ENCODE measurements at regions not wholly inside any gene's neighbourhood (a gene's known extent, or its start where the extent isn't known, plus 50 kb on each side); places are given as distances from the start of the nearest gene placed in this dataset.
A peak's percentile ranks its signal among the peaks of the same experiment; 100 is the strongest.

- Histone ChIP-seq H3K27ac (no peak overlapping the region), H3K9me3 (no peaks in the 10 kb centered on the region), H3K4me3 (no peak overlapping the region), H3K4me1 (peaks cover 0 to 3% (median 0%) of the 10 kb centered on the region in 3 donors), H3K36me3 (no peaks in the 10 kb centered on the region), H3K27me3 (no peaks in the 10 kb centered on the region)
- FAIRE-seq (no peak), DNase-seq (peak in 1 of 6 donors; percentile 9), ATAC-seq (peak in 3 of 4 donors; percentile 34 to 78 (median 74))
- intact Hi-C loops (cut with DNase I): no loop called here
- 32 to 55% methylated on average over 6 of the region's 6 CpGs for WGBS, 2 donors
- no peak for TF ChIP-seq CTCF (IDR thresholded peaks at IDR 0.05)
Observed at GRCh38 chr4:156677131-156677531, 294.5 kb downstream of the PDGFC start.

DNA sequence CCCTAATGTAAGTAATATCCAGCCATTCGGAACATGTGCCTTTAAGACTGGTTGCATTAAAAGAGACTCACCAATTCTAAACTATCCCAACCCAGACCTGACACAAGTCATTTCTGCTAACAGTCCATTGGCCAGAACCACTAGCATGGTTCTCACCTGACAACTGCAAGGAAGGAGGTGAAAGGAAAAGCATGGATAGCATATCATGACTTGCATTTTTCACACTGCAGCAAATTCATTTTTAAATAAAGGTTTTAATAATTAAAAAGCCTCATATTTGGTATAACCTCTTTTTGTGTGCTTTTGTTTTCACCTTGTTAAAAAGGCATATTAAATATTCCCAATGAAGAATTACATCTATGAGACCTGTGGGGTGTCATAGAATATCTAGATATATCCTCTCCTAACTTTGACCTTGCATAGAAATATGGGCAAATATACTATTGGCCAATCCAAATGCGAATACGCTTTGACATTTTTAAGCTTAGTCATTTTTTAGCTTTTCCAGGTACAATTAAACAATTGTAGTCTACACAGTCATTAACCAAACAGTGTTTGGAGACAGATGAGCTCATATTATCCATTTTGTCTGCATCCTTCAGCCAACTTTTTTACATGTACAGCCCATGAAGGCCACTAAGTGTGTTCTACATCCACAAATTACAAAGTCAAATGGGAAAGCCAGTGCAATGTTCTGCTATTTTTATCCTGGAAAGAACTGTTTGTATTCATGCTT lies 295.3 kb downstream of the PDGFC start:
- no peak overlapping the region for H3K27ac ChIP-seq
- peaks cover 0 to 3% (median 0%) of the 10 kb centered on the region in 3 donors for H3K4me1 ChIP-seq
- WGBS, 2 donors: 67 to 75% methylated on average over 3 of the region's 3 CpGs
- ATAC-seq (no peak), DNase-seq (no peak), FAIRE-seq (no peak)
- no peaks in the 10 kb centered on the region for H3K36me3 ChIP-seq
- no peaks in the 10 kb centered on the region for H3K9me3 ChIP-seq
- no peak for TF ChIP-seq CTCF (IDR thresholded peaks at IDR 0.05)
- no peak overlapping the region for H3K4me3 ChIP-seq
- intact Hi-C loops (cut with DNase I): no loop called here
- no peaks in the 10 kb centered on the region for H3K27me3 ChIP-seq

- FAIRE-seq: no peak
- intact Hi-C loops (cut with DNase I): no loop called here
- Histone ChIP-seq H3K27ac (no peak overlapping the region), H3K9me3 (no peaks in the 10 kb centered on the region), H3K4me3 (no peak overlapping the region), H3K4me1 (peaks cover 0 to 3% (median 0%) of the 10 kb centered on the region in 3 donors), H3K27me3 (no peaks in the 10 kb centered on the region), H3K36me3 (no peaks in the 10 kb centered on the region)
- 65 to 66% methylated on average over 4 of the region's 4 CpGs for WGBS, 2 donors
- no peak for DNase-seq
- no peak for TF ChIP-seq CTCF (IDR thresholded peaks at IDR 0.05)
- ATAC-seq: peak in 3 of 4 donors; percentile 21 to 52 (median 46)
Observed at GRCh38 chr4:156673483-156673882, 298.1 kb downstream of the PDGFC start.

GRCh38 chr4:156672492-156673305 lies 298.9 kb downstream of the PDGFC start:
- H3K27ac ChIP-seq: no peak overlapping the region
- no peak for FAIRE-seq
- no peak for DNase-seq
- H3K4me3 ChIP-seq: no peak overlapping the region
- 48 to 49% methylated on average over 6 of the region's 6 CpGs for WGBS, 2 donors
- ATAC-seq: peak; percentile 29 to 69 (median 44)
- H3K9me3 ChIP-seq: no peaks in the 10 kb centered on the region
- no peaks in the 10 kb centered on the region for H3K36me3 ChIP-seq
- H3K4me1 ChIP-seq: peaks cover 0 to 3% (median 0%) of the 10 kb centered on the region in 3 donors
- H3K27me3 ChIP-seq: no peaks in the 10 kb centered on the region
- no peak for TF ChIP-seq CTCF (IDR thresholded peaks at IDR 0.05)
- intact Hi-C loops (cut with DNase I): no loop called here
